Glutamatergic neuron (in vitro differentiated cells): ENCODE measurements at regions not wholly inside any gene's neighbourhood (a gene's known extent, or its start where the extent isn't known, plus 50 kb on each side); places are given as distances from the start of the nearest gene placed in this dataset.

ENCODE experiments used
- DNase-seq: peaks from one replicate; pipeline ENCODE4 v3.0.0; 2022
- H3K27ac Mint-ChIP-seq: one replicate; pipeline ENCODE4 v1.8.0; 2020; ENCODE audit warnings: mild to moderate bottlenecking, mixed read lengths, inconsistent platforms; ENCODE audit not compliant: unreplicated experiment
- H3K27me3 Mint-ChIP-seq: one replicate; pipeline ENCODE4 v1.8.0; 2020; ENCODE audit warnings: mild to moderate bottlenecking, moderate library complexity, mixed read lengths, inconsistent platforms; ENCODE audit not compliant: unreplicated experiment
- H3K36me3 Mint-ChIP-seq: one replicate; pipeline ENCODE4 v1.8.0; 2020; ENCODE audit warnings: mild to moderate bottlenecking, mixed read lengths, inconsistent platforms; ENCODE audit not compliant: unreplicated experiment
- H3K4me1 Mint-ChIP-seq: one replicate; pipeline ENCODE4 v1.8.0; 2020; ENCODE audit warnings: mild to moderate bottlenecking, low read depth, mixed read lengths, inconsistent platforms; ENCODE audit not compliant: unreplicated experiment
- H3K4me3 Mint-ChIP-seq: one replicate; pipeline ENCODE4 v1.8.0; 2020; ENCODE audit warnings: mild to moderate bottlenecking, mixed read lengths, inconsistent platforms; ENCODE audit not compliant: unreplicated experiment
- H3K9me3 Mint-ChIP-seq: one replicate; pipeline ENCODE4 v1.8.0; 2020; ENCODE audit warnings: mild to moderate bottlenecking, moderate library complexity, mixed read lengths, inconsistent platforms; ENCODE audit not compliant: unreplicated experiment
- TF ChIP-seq, protein P1 (sequence below): fragments of 200-600 bp; sonication (generic); IDR thresholded peaks from one replicate; pipeline ENCODE4 v1.5.0; 2021; ENCODE audit not compliant: partially characterized antibody, unreplicated experiment

DNA sequence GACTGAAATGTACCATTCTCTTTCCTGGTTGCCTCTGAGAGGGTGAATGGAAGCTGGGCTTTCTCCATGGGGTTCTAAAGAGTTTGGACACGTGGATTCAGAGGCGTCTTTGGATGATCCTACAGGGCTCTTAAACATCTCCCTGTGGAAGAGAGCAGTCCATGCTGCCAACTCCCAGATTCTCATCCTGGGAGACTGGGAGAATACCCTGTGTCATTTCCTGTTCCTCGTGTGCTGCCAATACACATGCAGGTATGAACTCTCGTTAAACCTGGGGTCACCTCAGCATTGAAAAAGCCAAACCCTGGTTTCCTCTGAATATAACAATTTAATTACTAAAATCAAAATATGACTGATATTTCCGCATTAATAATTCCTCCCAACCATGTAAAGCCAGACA lies 73.3 kb upstream of the NT5C1B start:
- Mint-ChIP-seq H3K4me1 (no peaks in the 10 kb centered on the region), H3K36me3 (no peaks in the 10 kb centered on the region), H3K27ac (no peak overlapping the region), H3K9me3 (no peaks in the 10 kb centered on the region), H3K4me3 (no peak overlapping the region), H3K27me3 (no peaks in the 10 kb centered on the region)
- TF ChIP-seq, protein P1, sequence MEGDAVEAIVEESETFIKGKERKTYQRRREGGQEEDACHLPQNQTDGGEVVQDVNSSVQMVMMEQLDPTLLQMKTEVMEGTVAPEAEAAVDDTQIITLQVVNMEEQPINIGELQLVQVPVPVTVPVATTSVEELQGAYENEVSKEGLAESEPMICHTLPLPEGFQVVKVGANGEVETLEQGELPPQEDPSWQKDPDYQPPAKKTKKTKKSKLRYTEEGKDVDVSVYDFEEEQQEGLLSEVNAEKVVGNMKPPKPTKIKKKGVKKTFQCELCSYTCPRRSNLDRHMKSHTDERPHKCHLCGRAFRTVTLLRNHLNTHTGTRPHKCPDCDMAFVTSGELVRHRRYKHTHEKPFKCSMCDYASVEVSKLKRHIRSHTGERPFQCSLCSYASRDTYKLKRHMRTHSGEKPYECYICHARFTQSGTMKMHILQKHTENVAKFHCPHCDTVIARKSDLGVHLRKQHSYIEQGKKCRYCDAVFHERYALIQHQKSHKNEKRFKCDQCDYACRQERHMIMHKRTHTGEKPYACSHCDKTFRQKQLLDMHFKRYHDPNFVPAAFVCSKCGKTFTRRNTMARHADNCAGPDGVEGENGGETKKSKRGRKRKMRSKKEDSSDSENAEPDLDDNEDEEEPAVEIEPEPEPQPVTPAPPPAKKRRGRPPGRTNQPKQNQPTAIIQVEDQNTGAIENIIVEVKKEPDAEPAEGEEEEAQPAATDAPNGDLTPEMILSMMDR, result no peak
- DNase-seq, result no peak

DNA sequence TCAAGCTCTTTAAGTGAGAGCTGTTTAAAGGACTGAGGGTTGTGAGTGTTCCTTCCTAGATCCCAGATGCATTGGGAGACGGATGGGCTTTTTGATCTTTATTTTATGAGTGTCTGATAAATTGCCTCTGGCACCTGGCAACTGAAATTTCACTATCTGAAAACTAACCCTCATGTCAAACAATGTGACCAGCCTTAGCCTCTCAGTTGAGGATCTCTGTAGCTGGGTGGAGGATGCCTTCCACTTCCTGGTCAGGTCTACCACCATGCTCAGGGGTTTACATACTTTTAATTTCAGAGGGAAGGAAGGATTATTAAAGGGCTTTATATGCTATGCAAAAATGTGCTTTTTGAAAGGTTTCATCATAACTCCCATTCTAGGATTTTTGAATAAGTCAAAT lies 70.5 kb upstream of the NT5C1B start:
- H3K4me3 Mint-ChIP-seq, result no peak overlapping the region
- no peaks in the 10 kb centered on the region for H3K4me1 Mint-ChIP-seq
- H3K9me3 Mint-ChIP-seq, result no peaks in the 10 kb centered on the region
- DNase-seq, result no peak
- no peaks in the 10 kb centered on the region for H3K27me3 Mint-ChIP-seq
- TF ChIP-seq, protein P1, result no peak
- H3K36me3 Mint-ChIP-seq, result no peaks in the 10 kb centered on the region
- H3K27ac Mint-ChIP-seq, result no peak overlapping the region

DNA sequence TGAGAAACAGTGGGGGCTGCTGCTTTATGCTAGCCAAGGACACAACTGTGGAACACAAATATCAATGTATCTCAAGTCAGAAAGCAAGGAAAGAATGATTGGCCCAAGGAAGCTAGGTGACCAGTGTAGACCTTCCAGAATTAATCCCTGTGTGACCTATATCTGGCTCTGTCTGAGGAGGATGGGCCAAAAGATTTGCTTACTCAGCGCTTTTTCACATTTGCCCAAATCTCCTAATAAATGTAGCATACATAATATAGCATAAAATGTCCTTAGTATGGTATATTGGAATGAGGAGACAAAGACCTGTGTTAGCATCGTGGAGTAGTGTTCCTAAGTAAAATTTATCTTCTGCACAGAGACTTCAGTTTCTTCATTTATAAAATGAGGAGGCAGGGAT lies 66.7 kb upstream of the NT5C1B start:
- H3K36me3 Mint-ChIP-seq, result no peaks in the 10 kb centered on the region
- no peak overlapping the region for H3K4me3 Mint-ChIP-seq
- H3K4me1 Mint-ChIP-seq, result no peaks in the 10 kb centered on the region
- H3K9me3 Mint-ChIP-seq, result no peaks in the 10 kb centered on the region
- DNase-seq, result no peak
- H3K27me3 Mint-ChIP-seq, result no peaks in the 10 kb centered on the region
- H3K27ac Mint-ChIP-seq, result no peak overlapping the region
- TF ChIP-seq, protein P1, result no peak

DNA sequence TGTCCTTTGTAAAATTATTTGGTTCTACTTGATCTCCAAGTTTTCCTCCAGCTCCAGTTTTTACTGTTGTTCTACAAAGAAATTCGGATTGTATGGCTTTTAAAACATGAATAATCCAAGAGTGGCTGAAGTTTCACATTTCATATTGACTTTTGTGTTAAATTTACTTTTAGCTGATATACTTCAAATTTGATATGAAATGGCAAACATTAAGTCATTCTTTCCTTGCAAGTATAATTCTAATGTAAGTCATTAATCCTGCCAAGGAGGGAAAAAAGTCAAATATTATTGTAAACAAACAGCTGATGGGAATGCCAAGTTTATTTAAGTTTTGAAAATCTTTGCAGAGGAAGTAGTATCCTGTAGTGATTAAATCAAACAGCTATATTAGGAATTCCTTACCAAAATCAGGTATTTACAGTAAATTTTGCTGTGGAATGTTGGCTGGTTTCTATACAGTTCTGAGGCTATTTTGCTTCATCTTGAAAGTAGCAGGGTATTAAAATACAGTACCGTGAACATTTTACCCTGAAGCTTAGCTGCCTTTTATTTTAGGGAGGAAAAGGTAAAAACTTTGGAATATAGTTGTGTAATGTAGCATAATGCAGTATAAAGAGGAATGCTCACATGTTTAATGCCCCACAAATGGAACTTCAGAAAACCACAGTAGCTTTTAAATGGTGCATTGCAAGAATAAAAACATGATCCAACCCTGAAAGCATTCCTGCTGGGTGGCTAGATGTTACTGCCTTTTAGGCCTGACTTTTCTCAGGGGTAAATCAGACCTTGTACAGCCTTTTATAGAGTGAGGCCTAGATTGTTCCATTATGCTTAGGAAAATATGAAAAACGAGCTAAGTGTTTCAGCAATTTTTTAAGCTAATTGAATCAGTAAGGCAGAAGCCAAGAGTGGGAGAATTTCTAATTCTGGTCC lies 62.7 kb upstream of the NT5C1B start:
- TF ChIP-seq, protein P1, result no peak
- Mint-ChIP-seq H3K36me3 (no peaks in the 10 kb centered on the region), H3K27me3 (no peaks in the 10 kb centered on the region), H3K4me1 (no peaks in the 10 kb centered on the region), H3K27ac (no peak overlapping the region), H3K9me3 (no peaks in the 10 kb centered on the region), H3K4me3 (no peak overlapping the region)
- no peak for DNase-seq

DNA sequence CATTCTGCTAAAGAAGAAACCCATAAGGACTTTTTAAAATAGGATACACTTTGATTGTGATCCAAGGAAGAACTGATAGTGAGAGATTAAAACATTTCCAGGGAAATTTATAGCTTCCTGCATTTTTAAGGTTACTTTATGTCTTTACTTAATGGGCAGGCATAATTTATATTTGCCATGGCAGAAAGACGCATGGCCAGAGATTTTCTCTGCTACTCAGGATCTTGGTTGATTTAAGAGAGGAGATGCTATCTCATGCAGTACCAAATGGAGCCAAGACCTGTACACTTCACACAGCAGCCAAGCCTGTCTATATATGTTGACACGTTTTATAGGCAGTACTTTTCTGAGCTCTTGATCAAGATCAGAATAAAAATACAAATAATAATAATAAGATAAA lies 60.9 kb upstream of the NT5C1B start:
- H3K9me3 Mint-ChIP-seq, result peaks cover 1% of the 10 kb centered on the region
- no peaks in the 10 kb centered on the region for H3K36me3 Mint-ChIP-seq
- TF ChIP-seq, protein P1, result no peak
- no peak for DNase-seq
- H3K4me1 Mint-ChIP-seq, result no peaks in the 10 kb centered on the region
- H3K27me3 Mint-ChIP-seq, result no peaks in the 10 kb centered on the region
- H3K4me3 Mint-ChIP-seq, result no peak overlapping the region
- no peak overlapping the region for H3K27ac Mint-ChIP-seq
